Esophagus muscularis mucosa (tissue), 3 donors: ENCODE measurements at regions not wholly inside any gene's neighbourhood (a gene's known extent, or its start where the extent isn't known, plus 50 kb on each side); places are given as distances from the start of the nearest gene placed in this dataset.

Experiments used
- POLR2A ChIP-seq: fragments of 450-650 bp; IDR thresholded peaks from one replicate; pipeline ENCODE4 v1.6.1; 2017; ENCODE audit warnings: antibody characterized with exemption, moderate library complexity, mild to moderate bottlenecking, low read depth
- POLR2AphosphoS5 ChIP-seq, 2 donors: sonication (generic); formaldehyde crosslinking; IDR thresholded peaks; one replicate each; pipeline ENCODE4 v1.6.1; 2017; ENCODE audit warnings: antibody characterized with exemption in 2 of 2
- TF ChIP-seq, protein P1 (sequence below), 3 experiments: fragments of 200-600 bp in 2 of 3; fragments of 450-650 bp in 1 of 3; sonication (generic) in 2 of 3; IDR thresholded peaks; one replicate each; pipeline ENCODE4 v1.5.1; 2017 to 2019; ENCODE audit warnings: antibody characterized with exemption in 3 of 3, mild to moderate bottlenecking in 2 of 3, moderate library complexity in 1 of 3

DNA sequence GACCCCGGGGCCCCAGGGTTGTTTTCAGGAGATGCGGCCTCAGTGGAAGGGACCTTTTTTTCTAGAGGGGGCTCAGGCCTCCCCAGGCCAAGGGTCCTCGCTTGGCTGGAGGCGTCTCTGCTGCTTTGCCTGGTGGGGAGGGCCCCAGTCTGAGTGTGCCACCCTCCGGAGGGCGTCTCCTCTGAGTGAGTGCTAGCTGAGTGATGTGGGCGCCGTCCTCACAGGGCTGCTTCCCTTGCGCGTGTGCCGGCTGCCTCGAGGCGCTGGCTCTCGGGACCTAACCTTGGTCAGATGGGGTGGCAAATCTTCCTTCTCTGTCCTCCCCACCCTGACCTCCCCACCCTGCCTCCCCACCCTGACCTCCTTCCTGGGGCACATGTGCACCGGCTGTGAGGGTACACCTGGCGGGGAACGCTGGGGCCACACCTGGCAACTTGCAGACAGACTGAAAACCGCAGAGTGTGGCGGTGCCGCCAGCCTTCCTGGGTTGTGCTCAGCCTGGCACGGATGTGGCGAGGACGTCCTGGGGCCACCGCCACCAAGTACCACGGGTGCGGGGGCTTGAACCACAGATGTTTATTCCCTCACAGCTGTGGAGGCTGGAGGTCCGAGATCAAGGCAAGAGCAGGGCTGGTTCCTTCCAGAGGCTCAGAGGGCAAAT is 93.0 kb upstream of the TTC34 start:
- TF ChIP-seq POLR2AphosphoS5 (IDR thresholded peaks at IDR 0.05) (no peak), POLR2A (no peak)
- TF ChIP-seq, protein P1, sequence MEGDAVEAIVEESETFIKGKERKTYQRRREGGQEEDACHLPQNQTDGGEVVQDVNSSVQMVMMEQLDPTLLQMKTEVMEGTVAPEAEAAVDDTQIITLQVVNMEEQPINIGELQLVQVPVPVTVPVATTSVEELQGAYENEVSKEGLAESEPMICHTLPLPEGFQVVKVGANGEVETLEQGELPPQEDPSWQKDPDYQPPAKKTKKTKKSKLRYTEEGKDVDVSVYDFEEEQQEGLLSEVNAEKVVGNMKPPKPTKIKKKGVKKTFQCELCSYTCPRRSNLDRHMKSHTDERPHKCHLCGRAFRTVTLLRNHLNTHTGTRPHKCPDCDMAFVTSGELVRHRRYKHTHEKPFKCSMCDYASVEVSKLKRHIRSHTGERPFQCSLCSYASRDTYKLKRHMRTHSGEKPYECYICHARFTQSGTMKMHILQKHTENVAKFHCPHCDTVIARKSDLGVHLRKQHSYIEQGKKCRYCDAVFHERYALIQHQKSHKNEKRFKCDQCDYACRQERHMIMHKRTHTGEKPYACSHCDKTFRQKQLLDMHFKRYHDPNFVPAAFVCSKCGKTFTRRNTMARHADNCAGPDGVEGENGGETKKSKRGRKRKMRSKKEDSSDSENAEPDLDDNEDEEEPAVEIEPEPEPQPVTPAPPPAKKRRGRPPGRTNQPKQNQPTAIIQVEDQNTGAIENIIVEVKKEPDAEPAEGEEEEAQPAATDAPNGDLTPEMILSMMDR (IDR thresholded peaks at IDR 0.05): no peak
